ENCODE measurements at regions not wholly inside any gene's neighbourhood (a gene's known extent, or its start where the extent isn't known, plus 50 kb on each side); places are given as distances from the start of the nearest gene placed in this dataset.

GRCh38 chr13:50720861-50721671, 122.4 kb downstream of the DLEU7 start:
- TF ChIP-seq CTCF (IDR thresholded peaks at IDR 0.05; ENCODE audit: poor library complexity) (no peak), EZH2phosphoT487 (IDR thresholded peaks at IDR 0.05; ENCODE audit: low read depth, severe bottlenecking, unreplicated experiment) (no peak), EZH2 (IDR thresholded peaks at IDR 0.05; ENCODE audit: borderline replicate concordance) (no peak)

All from hepatocyte (in vitro differentiated cells).